ENCODE measurements at regions not wholly inside any gene's neighbourhood (a gene's known extent, or its start where the extent isn't known, plus 50 kb on each side); places are given as distances from the start of the nearest gene placed in this dataset.

- TF ChIP-seq CTCF (IDR thresholded peaks at IDR 0.05 in 8 of 11, conservative IDR thresholded peaks at IDR 0.05 in 3 of 11) (no peak), POLR2AphosphoS5 (IDR thresholded peaks at IDR 0.05) (no peak), POLR2A (IDR thresholded peaks at IDR 0.05) (no peak)
Observed at GRCh38 chr7:136259074-136259473, 281.9 kb upstream of the MTPN start.
